SK-N-MC (cell line): ENCODE measurements at regions not wholly inside any gene's neighbourhood (a gene's known extent, or its start where the extent isn't known, plus 50 kb on each side); places are given as distances from the start of the nearest gene placed in this dataset.
"Not testable (repeated sequence)": the region's sequence is repeated elsewhere in the genome, so short reads cannot be mapped to it uniquely, and the experiment has no call there.

Experiments used
- DNase-seq: peaks from one replicate; pipeline ENCODE4 v3.0.0-alpha.2; 2011; ENCODE audit warnings: low read depth, low spot score
- H3K27ac ChIP-seq: fragments of 200-600 bp; sonication (generic); 2 replicates; pipeline ENCODE4 v1.5.1; 2016; ENCODE audit warnings: mixed run types
- H3K36me3 ChIP-seq: fragments of 200-600 bp; sonication (generic); 2 replicates; pipeline ENCODE4 v1.6.1; 2017; ENCODE audit warnings: antibody characterized with exemption, low read length, mixed read lengths; ENCODE audit not compliant: insufficient read depth
- H3K4me3 ChIP-seq: fragments of 200-600 bp; sonication (generic); 2 replicates; pipeline ENCODE4 v1.5.1; 2016
- H3K9ac ChIP-seq: fragments of 200-600 bp; sonication (generic); 2 replicates; pipeline ENCODE4 v1.8.0; 2017; ENCODE audit warnings: mixed run types, mixed read lengths; ENCODE audit not compliant: insufficient read length
- H3K9me3 ChIP-seq: fragments of 200-600 bp; sonication (generic); 2 replicates; pipeline ENCODE4 v1.6.1; 2017; ENCODE audit warnings: low read depth, mild to moderate bottlenecking, antibody characterized with exemption, low read length, moderate library complexity, mixed read lengths
- EZH2 ChIP-seq: fragments of 200-600 bp; sonication (generic); IDR thresholded peaks from one replicate; pipeline ENCODE4 v1.6.1; 2017; ENCODE audit warnings: antibody characterized with exemption
- FOXP2 ChIP-seq: optimal IDR thresholded peaks from 2 replicates; pipeline ENCODE3; 2011; ENCODE audit warnings: mild to moderate bottlenecking, moderate library complexity; ENCODE audit not compliant: insufficient read depth; ENCODE audit errors: extremely low read length, control extremely low read depth
- POLR2AphosphoS5 ChIP-seq: IDR thresholded peaks from 2 replicates; pipeline ENCODE4 v1.6.1; 2012; ENCODE audit warnings: mild to moderate bottlenecking, low read depth, low read length, borderline replicate concordance

DNA sequence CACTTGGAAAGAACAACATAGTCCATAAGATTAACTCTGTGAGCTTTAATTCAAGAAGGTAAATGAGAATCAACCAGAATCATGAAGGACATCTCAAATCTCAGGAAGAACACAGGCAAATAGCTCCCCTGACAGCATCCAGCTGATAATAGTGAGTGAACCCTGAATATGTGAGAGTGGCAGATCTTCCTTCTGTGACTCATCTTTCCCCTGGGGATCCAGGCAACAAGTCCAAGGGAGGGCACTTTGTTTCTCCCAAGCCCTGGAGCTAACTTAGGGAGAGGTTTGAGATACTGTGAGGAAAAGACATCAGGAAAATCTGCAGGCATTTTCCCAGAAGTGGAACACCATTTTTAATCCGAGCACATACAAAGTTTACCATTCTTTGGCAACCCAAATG lies 763.9 kb upstream of the MGAT4C start:
- Histone ChIP-seq H3K4me3 (no peak overlapping the region), H3K27ac (no peak overlapping the region), H3K9ac (no peak overlapping the region), H3K36me3 (no peaks in the 10 kb centered on the region), H3K9me3 (no peaks in the 10 kb centered on the region)
- DNase-seq: no peak
- no peak for TF ChIP-seq FOXP2
- no peak for TF ChIP-seq EZH2
- no peak for TF ChIP-seq POLR2AphosphoS5

DNA sequence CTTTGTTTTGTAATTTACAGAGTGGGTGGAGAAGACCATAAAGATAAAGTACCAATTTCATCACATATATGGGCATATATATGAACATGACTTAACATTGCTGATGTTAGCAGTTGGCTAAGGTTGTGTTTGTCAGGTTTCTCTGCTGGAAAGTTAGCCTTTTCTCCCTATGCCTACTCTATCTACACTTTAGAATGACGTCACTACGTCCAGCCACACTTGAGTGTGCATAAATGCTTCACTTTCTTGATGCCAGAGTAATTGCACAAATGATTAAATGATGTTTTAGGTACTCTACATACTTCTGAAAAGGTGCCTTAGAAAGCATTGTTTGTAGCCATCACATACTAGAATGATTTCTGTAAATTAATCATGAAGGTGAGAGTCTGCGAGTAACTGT lies 759.2 kb upstream of the MGAT4C start:
- Histone ChIP-seq H3K27ac (no peak overlapping the region), H3K4me3 (no peak overlapping the region), H3K36me3 (no peaks in the 10 kb centered on the region), H3K9ac (no peak overlapping the region), H3K9me3 (no peaks in the 10 kb centered on the region)
- no peak for TF ChIP-seq POLR2AphosphoS5
- TF ChIP-seq FOXP2: no peak
- no peak for TF ChIP-seq EZH2
- no peak for DNase-seq

DNA sequence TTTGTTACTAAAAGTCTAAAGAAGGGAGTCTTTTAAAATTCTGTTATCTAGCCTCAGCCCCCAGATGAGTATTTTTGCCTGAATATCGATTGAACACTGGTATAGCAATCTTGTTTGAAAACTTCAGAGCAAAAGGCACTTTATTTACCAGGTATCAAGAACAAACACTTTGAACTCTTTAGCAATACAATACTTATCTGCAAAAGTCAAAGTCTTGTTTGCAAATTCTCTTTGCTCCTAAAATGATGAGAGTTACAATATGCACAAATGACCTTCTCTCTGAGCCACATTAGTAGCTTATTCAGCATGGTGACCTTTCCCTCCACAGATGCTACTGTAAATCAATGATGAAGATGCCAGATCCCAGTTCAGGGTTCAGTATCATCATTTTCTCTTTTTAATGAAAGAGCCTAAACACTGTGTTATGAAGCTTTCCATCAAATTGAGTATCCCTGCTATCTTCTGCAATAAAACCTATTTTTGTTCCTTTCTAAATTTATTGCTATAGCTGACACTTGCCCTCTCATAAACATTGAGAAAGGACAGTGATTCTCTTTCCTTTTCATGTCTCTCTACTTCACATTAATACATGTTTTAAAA lies 752.7 kb upstream of the MGAT4C start:
- Histone ChIP-seq H3K27ac (no peak overlapping the region), H3K36me3 (no peaks in the 10 kb centered on the region), H3K9me3 (no peaks in the 10 kb centered on the region), H3K4me3 (no peak overlapping the region), H3K9ac (no peak overlapping the region)
- TF ChIP-seq POLR2AphosphoS5 (no peak), EZH2 (no peak), FOXP2 (no peak)
- no peak for DNase-seq

DNA sequence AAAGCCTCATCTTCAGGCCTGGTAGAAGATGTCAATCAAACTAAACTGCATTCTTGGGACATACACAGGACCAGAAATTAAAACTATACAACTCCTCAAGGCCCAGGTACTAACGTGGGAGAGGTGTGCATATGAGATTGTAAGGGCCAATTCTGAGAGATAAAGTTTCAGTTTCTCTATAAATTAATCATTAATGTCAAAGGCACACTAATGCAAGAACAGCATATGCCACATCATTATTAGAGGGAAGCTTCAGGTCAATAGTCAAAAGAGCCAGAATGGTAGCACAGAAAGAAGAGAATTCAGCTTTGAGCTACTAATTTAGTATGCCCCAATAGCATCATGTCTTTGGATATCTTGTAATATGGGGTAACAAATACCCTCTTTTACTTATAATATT lies 744.9 kb upstream of the MGAT4C start:
- Histone ChIP-seq H3K9ac (no peak overlapping the region), H3K27ac (no peak overlapping the region), H3K36me3 (no peaks in the 10 kb centered on the region), H3K9me3 (peaks cover 6% of the 10 kb centered on the region; the same call in 1 of the 2 replicates), H3K4me3 (no peak overlapping the region)
- TF ChIP-seq POLR2AphosphoS5: no peak
- no peak for TF ChIP-seq EZH2
- no peak for TF ChIP-seq FOXP2
- DNase-seq: no peak

DNA sequence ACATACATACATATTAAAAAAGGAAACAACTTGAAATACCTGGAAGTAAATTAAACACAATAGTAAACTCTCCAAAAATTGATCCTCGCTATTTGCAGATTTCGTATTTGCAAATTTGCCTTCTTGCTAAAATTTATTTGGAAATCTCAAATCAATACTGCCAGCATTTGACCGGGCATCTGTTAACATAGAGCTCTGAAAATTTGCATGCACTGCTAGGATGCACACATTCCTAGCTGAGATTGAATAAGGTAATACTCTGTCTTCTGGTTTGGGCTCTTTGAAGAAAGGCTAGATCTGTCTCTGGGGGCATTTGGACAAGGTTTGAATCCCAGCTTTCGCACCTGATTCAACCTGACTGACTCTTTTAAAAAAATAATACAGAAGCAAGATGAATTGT lies 729.1 kb upstream of the MGAT4C start:
- DNase-seq: no peak
- H3K4me3 ChIP-seq: no peak overlapping the region
- H3K36me3 ChIP-seq: no peaks in the 10 kb centered on the region
- H3K9me3 ChIP-seq: no peaks in the 10 kb centered on the region
- TF ChIP-seq EZH2 (no peak), POLR2AphosphoS5 (no peak), FOXP2 (no peak)
- H3K9ac ChIP-seq: no peak overlapping the region
- H3K27ac ChIP-seq: no peak overlapping the region

DNA sequence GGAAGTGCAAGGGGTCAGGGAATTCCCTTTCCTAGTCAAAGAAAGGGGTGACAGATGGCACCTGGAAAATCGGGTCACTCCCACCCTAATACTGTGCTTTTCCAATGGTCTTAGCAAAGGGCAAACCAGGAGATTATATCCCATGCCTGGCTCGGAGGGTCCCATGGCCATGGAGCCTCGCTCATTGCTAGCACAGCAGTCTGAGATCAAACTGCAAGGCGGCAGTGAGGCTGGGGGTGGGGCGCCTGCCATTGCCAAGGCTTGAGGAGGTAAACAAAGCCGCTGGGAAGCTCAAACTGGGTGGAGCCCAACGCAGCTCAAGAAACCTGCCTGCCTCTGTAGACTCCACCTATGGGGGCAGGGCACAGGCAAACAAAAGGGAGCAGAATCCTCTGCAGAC lies 714.4 kb upstream of the MGAT4C start:
- H3K27ac ChIP-seq, H3K9ac ChIP-seq, H3K36me3 ChIP-seq, H3K9me3 ChIP-seq, DNase-seq, H3K4me3 ChIP-seq: not testable (repeated sequence)

DNA sequence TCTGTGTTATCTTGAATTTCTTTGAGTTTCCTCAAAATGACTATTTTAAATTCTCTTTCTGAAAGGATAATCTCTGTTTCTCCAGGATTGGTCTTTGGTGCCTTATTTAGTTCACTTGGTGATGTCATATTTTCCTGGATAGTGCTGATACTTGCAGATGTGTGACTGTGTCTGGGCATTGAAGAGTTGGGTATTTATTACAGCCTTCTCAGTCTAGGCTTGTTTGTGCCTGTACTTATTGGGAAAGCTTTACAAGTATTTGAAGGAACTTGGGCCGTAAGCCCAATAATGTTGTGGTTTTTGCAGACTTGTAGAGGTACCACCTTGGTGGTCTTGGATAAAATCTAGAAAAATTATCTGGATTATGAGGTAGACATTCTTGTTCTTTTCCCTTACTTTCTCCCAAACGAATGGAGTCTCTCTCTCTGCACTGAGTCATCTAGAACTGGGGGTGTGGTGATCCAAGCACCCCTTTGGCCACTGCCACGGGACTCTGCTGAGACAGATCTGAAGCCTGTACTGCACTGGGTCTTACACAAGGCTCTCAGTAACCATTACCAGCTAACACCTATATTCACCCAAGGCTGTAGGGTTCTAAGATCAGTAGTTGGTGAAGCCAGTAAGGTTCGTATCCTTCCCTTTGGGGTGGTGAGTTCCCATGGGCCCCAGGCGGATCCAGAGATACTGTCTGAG lies 703.7 kb upstream of the MGAT4C start:
- no peak overlapping the region for H3K9ac ChIP-seq
- TF ChIP-seq FOXP2 (no peak), POLR2AphosphoS5 (no peak), EZH2 (no peak)
- H3K4me3 ChIP-seq: no peak overlapping the region
- H3K36me3 ChIP-seq: no peaks in the 10 kb centered on the region
- no peaks in the 10 kb centered on the region for H3K9me3 ChIP-seq
- H3K27ac ChIP-seq: no peak overlapping the region
- no peak for DNase-seq

DNA sequence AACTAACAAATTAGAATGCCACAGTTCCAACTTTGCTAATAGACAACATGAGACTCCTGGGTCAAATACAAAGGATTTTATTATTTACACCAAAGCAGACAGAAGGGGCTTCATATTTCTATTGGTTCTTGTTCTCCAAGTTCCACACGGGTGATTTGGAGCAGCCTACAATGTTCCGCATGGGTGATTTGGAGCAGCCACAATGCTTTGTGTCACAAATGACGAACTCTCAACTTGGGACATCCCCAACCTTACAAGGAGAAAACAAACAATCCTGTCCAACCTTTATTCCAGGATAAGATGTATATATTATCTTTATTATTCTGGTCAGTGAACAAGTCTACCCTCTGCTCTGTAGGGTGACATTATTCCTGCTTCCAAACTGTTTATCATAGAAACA lies 694.3 kb upstream of the MGAT4C start:
- Histone ChIP-seq H3K9me3 (no peaks in the 10 kb centered on the region), H3K27ac (no peak overlapping the region), H3K36me3 (no peaks in the 10 kb centered on the region), H3K9ac (no peak overlapping the region), H3K4me3 (no peak overlapping the region)
- no peak for TF ChIP-seq FOXP2
- TF ChIP-seq EZH2: no peak
- TF ChIP-seq POLR2AphosphoS5: no peak
- DNase-seq: no peak

DNA sequence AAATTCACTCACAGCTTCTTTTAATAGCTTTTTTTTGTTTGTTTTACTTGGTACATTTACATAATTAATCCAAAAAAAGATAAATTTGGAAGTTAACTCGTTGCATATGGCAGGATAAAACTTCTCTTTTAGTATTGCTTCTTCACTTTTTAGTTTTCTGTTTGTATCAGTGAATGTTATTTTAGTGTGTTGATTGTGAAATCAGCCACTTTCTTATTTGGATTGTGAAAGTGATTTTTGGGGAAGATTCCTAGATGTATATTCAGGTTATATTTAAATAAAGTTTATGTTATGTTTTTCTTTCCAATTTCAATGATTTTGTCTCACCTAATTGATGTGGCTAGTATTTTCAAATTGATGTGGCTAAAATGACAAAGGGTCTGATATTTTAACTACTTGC lies 693.9 kb upstream of the MGAT4C start:
- DNase-seq: no peak
- no peak overlapping the region for H3K9ac ChIP-seq
- H3K36me3 ChIP-seq: no peaks in the 10 kb centered on the region
- no peak for TF ChIP-seq POLR2AphosphoS5
- no peak overlapping the region for H3K27ac ChIP-seq
- no peak overlapping the region for H3K4me3 ChIP-seq
- no peaks in the 10 kb centered on the region for H3K9me3 ChIP-seq
